ELR (cell line): ENCODE measurements at regions not wholly inside any gene's neighbourhood (a gene's known extent, or its start where the extent isn't known, plus 50 kb on each side); places are given as distances from the start of the nearest gene placed in this dataset.

Experiments used
- DNase-seq: peaks from one replicate; pipeline ENCODE4 v3.0.0-alpha.2; 2015; ENCODE audit warnings: low read depth

DNA sequence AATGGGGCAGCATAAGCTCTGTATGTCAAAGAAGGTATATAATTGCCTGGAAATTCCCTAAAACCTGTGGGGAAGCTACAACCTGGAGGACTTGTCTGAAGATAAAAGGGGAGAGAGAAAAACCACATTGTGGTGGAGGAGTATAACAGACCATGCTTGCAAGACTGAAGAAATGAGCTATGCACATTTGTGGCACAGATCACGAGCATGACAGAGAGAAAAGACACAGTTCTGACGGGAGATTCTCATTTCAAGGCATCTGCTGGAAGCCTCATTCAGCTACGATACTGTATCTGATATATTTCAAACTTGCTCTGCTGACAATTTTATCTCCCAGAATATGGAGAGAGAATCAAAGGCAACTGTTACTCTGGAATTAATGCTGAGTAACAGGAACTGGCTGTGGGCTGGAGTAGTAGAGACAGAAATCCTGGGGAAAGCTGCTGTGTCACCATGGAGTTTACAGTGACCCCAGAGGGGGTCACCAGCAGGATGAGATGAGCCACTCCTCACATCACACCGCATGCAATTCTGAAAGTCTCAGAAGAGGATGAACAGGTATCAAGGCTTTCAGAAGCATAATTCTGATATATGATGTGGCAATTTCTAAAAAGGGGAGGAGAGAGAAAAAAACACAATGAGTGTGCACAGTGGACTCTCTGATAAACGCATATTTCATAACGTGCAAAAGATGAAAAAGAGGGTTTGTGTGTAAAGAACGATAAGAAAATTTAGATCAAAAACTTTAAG lies 528.8 kb downstream of the IRX1 start:
- DNase-seq, result no peak

DNA sequence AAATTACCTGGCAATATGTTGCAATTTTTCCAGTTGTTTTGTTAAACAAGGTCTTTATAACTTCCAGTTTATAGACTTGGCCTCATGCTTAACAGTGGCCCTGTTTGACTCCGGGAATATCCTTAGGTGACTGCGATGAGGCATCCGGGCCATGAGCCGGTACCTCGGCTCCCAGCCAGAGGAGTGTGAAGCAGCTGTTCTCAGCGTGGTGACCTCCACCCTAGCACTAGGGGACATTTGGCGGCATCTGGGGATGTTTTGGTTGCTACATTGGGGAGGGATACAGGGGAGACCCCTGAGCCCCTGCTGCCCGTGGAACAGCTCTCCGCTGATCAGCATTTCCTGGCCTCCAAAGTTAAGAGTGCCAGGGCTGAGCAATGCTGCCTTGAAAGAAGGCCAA lies 533.4 kb downstream of the IRX1 start:
- DNase-seq, result no peak

DNA sequence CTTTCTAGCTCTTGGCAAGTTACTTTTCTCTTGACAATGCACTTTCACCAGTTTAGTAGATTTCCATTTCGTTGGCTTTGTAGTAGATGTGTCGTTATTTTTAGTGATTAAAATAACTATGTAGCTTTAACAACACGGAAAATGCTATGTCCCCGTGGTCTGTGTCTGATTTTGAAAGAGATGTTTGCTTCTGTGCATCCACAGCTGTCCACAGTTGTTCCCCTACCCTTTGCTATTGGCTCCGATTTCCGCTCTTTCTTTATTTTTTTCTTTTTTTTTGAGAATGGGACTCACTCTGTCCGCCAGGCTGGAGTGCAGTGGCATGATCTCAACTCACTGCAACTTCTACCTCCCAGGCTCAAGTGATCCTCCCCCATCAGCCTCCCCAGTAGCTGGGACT lies 533.9 kb downstream of the IRX1 start:
- DNase-seq, result no peak

DNA sequence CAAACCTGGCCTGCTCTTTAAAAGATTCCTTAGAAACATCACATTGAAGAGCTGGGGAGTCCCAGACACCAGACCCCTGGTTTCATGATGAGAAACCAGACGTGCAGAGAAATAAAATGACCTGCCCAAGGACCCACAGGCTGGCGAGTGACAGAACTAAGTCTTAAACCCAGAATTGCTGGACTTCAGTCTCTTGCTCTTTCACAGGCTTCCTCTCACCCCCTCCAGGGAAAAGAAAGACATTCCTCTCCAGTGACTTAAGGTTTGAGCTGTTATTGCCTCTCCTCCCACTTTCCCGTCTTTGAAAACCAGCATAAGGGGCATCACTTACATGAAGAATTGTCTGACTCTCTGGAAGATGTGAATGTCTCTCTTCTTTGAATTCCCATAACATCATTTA lies 535.2 kb downstream of the IRX1 start:
- DNase-seq, result no peak

DNA sequence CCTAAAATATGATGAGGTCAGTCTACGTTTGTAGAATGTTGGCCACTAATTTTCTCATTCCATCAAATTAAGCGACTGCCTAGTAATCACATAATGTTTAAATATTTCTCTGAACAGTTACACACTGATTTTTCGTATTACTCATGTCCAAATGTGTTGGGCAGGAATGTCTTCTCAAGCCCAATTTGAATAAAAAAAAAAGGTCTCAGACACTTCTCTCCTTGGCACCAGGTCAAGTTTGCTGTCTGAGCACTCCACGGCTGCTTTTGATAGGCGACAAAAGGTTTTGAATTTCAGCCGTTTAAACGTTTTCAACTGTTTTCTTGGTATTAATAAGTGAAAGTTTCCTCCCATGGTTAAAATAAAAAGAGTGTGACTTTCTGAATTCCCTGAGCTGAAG lies 542.1 kb downstream of the IRX1 start:
- DNase-seq, result no peak

DNA sequence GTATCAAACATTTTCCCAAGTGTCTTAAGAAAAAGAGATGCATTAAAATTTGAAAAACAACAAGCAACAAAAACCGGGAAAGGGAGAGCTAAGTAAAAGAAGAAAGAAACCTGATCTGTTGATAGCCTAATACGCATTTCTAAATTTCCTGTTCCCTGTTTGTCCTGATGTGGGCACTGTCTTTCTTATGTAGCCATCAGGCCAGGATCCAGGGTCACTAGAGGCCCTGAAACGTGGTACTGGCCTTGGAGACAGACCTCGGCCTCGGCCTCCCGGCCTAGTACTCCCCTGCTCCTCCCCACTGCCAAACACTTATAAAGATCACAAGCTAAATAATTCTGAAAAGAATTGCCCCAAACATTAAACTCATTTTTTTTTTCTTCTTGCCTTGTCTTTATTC lies 547.2 kb downstream of the IRX1 start:
- no peak for DNase-seq

DNA sequence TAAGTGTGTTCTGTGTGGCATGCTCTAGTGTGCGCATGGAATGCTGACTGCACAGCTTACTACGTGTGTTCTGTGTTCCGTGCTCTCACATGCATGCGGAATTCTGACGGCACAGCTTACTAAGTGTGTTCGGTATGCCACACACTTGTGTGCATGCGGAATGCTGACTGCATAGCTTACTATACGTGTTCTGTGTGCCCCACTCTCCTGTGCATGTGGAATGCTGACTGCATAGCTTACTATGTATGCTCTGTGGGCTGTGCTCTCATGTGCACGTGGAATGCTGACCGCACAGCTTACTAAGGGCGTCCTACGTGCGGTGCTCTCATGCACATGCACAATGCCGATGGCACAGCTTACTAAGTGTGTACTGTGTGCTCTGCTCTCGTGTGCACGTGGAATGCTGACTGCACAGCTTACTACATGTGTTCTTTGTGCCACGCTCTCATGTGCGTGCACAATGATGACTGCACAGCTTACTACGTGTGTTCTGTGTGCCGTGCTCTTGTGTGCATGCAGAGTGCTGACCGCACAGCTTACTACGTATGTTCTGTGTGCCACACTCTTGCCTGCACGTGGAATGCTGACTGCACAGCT lies 548.9 kb downstream of the IRX1 start:
- no peak for DNase-seq

DNA sequence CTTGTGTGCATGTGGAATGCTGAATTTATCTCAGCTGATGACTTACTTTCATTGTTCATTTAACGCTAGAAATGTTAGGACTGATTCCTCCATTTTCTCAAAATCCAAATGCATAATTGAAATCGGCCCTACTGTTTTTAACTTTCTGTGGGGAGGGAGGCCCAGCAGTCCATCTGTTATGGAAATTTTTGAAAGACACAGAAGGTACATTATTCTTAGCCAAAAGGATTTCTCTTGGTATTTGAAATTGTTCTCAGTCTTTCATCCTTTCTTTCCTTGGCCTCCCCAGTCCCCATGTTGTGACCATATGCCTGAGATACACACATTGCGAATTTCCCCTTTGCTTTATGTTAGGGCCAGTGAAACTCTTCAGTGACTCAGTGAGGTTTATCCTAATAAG lies 549.9 kb downstream of the IRX1 start:
- DNase-seq, result no peak

DNA sequence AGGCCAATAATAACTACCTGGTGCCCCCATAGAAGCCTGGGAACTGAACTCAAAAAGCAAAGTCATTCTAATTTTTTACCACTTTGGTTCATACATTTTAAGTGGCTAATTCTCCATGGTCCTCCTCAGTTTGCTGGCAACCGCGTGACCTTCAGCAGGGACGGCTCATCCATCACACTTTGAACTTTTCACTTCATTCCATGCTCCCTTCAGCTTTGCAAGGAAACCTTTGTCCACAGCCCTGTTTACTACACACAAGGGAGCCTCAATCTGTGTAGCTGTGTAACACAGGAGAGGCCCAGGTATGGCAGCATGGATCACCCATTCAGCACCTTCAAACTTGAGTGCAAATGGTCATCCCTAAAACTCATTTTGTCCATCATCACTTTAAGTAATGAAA lies 552.4 kb downstream of the IRX1 start:
- DNase-seq, result no peak

DNA sequence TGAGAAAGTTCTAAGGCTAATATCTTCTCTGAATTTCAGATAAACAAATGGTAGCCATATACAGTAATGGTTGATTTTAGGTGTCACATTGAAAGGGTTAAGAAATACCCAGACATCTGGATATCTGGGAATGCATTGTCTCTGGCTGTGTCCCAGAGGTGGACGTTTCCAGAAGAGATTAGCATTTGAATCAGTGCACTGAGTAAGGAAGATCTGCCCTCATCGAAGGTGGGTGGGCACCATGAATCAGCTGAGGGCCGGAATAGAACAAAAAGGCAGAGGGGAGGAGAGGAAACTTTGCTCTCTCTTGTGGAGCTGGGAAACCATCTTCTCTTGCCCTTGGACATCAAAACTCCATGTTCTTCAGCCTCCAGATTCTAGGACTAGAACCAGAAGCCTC lies 554.4 kb downstream of the IRX1 start:
- DNase-seq, result no peak

DNA sequence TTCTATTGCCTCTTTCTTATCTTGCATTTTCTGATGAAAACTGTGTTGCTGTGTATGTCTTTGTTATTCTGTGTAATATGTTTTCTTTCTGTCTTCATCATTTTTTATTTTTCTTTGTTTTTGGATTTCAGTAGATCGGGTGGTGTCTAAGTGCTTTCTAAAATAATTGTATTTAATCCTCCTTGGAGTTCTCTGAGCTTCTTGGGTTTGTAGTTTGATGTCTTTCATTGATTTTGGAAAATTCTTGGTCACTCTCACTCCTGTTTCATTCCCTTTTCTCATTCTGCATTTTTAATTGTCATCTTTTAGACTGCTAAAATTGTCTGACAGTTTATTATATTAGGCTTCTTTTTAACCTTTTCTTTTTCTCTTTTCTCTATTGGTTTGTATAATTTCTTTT lies 560.5 kb downstream of the IRX1 start:
- DNase-seq, result no peak

DNA sequence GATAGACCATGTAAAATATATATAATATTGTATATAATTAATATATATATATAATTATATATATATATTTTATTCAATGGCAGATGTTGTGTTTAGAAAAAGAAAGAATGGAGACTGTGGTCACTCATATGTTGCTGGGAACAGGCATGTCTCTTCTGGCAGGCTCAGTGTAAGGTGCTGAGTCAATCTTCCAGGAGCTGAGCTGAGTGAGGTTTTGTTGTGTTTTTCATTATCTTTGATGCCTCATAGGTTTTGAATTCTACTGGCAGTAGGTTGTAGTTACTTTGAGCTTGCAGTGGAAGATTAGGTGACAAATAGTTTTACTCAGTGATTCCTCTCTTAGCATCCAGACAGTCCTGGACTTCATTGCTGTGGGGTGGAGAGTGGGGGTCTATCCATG lies 561.3 kb downstream of the IRX1 start:
- no peak for DNase-seq

DNA sequence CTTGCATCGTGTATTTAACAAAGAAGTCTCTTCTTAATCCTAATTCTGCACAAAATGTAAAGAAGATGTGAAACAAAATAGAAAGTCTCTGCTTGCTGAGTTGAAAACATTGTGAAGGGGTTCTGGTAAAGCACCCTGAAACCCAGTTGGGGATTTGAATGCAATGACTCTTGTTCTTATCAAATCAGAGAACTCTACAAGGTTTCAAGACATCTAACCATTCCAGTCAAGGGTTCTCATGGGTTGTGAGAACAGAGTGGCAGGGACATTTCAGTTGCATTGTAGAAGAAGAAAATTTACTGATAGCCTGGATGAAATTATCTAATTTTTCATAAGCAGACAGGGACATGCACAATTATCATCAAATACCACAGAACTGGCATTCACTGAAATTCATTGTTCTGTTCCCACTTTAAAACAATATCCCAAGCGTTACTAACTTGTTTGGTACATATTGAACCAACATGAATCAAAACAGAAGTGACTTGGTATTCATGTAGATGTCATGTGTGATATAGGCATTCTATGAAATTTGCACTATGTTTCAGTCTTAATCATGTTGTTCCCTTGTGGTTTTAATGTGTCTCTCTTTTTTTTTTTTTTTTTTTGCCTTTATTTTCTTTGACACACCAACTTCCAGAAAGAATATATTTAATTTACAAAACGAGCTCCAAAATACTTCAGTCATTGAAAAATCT lies 563.3 kb downstream of the IRX1 start:
- DNase-seq, result no peak

DNA sequence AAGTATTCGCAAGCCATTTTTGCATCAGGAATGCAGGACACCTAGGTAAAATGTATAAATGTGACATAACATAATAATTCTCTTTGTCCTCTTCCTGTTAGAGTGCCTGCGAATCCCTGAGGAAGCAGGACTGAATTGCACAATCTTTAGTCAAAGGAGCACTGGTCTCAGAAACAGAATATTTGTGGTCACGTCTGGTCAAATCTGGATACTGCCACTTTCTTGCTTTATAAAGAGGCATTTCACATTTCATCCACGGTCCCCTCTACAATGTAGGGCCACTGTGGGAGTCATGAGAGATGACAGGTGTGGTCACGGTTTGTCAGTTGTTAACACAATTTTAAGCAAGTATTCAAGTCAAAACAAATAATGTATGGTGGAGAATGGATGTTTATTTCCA lies 564.0 kb downstream of the IRX1 start:
- no peak for DNase-seq

DNA sequence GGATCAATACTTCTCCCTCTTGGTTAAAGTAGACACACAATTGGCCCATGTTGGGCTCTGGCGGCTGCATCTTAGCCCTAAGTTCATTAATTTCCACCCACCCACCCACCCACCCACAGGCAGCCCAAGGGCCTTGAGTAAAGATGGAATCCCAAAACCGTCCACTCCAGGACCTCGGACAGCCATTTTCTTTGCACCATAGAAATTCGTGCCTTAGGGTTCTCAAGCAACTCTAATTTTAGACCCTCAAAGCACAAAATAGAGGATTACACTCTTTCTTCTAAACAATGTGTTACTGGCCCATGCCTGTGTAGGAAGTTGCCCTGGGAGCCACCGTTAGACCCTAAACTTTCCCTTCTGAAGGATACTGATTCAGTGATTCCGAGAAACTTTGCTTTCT lies 568.5 kb downstream of the IRX1 start:
- DNase-seq, result no peak

DNA sequence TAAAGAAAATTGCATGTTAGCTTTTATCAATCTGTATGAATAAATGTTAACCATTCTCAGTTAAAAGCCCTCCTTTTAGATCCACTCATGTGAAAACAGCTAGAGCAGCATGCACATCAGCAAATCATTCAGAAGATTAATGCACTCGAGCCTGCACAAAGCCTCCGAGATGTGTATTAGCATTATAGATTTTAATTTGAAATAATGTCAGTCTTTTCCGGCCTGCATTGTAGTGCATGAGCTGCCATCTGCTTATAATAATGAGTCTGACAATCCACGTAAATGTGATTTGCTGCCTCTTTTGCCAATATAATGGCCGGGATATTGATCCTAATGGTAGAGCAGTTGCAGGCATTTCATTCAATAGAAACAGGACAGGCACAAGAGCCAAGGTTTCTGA lies 585.1 kb downstream of the IRX1 start:
- no peak for DNase-seq

DNA sequence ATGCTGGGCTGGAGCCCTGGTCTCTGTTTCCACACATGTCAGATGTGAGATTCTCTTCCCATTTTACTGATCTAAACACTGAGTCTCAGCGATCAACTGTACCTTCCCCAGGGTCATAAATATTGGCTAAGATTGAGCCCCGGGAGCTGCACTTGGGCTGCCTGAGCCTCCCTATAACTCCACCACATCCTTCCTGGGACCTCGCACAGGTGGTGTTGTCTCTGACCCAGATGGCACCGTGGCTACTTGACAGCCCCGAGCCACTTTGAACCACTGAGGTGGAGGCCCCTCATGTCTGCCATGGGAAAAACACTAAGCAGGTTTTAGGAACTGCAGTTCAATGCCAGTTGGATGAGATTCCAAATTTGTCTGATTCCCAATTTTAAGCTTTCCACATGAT lies 586.5 kb downstream of the IRX1 start:
- DNase-seq, result no peak

DNA sequence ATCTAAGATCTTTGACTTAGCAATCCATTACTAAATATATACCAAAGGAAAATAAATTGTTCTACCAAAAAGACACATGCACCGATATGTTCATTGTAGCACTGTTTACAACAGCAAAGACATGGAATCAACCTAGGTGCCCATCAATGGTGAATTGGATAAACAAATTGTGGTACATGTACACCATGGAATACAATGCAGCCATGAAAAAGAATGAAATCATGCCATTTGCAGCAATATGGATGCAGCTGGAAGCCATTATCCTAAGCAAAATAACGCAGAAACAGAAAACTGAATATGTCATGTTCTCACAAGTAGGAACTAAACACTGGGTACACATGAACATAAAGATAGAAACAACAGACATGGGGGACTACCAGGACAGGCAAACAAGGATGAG lies 589.5 kb downstream of the IRX1 start:
- DNase-seq, result no peak

DNA sequence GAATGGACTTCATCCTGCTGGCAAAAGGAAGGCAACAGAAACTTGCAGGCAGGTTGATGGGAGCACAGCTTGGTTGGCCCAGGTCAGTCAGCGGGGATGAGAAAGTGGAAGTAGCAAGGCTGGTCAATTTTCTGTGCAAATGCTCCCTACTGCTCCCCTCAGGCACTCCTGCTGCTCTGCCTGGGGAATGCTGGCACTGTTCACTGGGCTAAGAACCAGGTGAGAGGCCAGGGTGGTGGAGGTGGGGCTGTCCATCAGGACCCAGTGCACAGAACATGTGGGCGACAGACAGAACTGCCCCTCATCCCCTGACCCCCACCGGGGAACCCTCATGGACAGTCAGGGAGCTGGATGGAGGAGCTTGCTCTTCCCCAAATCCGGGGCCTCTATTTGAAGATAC lies 593.1 kb downstream of the IRX1 start:
- DNase-seq, result no peak

DNA sequence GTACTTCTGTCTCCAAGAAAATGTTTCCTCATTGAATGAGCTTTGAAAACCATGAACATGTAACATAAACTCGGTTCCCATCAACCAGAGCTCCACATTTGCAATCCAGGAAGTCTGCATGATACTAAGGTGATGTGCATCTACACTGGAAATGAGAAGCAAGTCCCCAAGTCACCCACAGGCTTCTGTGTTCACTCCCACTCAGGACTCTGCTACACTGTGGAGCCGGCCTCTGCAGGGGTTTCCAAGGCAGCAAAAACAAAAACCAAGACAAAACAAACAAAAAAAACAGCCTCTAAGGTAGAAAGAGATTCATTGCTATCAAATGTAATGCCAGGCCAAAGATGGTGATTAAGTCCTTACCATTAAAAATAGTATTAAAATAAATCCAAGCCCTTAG lies 593.7 kb downstream of the IRX1 start:
- no peak for DNase-seq

DNA sequence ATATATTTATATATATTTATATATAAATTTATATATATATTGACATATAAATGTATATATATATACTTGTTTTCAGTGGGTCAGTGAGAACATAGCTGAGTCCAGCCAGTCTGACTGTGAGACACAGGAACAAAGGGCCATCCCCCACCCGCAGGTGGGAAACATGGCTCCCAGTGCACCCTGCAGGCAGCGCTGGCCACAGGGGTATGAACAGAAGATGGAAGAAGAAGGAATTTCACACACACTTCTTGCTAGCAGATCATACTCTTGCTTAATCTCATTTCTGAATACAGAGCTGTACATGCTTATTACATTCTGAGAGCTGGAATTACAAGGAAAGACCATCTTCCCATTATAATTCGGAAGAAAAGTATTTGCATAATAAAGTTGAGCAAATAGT lies 595.4 kb downstream of the IRX1 start:
- DNase-seq, result no peak

DNA sequence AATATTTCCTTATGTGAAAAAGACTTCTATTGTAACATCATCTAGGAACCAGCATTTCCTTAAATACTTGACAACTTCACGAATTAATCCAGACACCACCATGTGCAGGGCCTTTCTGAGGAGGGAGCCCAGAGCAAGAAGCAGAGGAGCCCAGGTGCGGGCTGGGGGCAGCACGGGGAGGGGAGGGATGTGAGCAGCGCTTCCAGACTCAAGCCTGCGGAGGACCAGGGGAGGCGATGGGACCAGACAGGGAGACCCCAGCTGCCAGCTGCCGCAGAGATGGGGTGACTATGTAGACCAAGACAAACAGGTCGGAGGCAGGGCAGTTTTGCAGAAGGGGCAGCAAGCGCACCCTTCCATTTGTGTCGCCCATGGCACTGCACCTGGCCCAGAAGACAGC lies 596.1 kb downstream of the IRX1 start:
- no peak for DNase-seq

DNA sequence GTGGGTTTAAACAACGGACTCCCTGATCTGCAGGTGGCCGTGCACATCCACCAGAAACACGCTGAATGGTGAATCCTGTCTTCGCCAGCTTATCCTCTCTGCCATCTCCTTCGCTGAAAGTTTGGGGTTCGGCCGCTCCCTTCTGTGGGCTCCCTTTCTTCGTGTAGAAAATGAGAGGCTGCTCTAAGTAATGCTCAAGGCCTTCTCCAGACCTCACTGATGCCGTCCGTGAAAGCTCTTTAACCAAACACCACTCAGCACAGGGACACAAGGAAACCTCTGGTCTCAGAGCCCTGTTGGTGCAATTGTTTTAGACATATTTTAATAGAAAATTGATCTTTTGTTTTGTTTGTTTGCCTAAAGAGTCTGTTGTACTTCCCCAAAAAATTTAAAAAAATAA lies 596.5 kb downstream of the IRX1 start:
- no peak for DNase-seq

DNA sequence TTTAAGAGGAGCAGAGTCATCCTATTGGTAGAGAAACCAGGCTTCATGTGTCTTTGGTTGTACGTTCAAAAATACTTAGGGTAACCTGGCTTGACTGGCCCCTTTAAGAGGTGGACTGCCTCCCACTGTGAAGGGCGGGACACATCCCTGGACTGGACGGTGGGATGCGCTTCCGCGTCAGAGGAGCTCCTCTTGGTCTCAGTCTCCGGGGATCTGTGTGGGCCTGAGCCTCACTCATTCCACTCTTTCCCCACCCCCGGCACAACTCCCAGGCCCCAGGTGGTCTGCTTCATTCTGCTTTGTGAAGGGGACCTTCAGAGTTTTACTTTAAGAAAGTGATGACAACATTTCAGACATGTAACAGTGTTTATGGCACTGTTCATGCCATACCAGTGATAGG lies 601.1 kb downstream of the IRX1 start:
- no peak for DNase-seq
